ENCODE measurements at regions not wholly inside any gene's neighbourhood (a gene's known extent, or its start where the extent isn't known, plus 50 kb on each side); places are given as distances from the start of the nearest gene placed in this dataset.

GRCh38 chr20:12358006-12358654 is 440.4 kb downstream of the BTBD3 start:
- TF ChIP-seq CTCF (conservative IDR thresholded peaks at IDR 0.05; ENCODE audit: low read depth, low read length) = peak; percentile 38; the same call in 1 of the 2 replicates
- Histone ChIP-seq H3K9ac (no peak overlapping the region), H3K27ac (no peak overlapping the region), H3K4me3 (IDR thresholded peaks at IDR 0.05; ENCODE audit: insufficient read depth, low read depth, low read length) (no peak overlapping the region), H3K4me2 (no peak overlapping the region), H4K20me1 (ENCODE audit: insufficient read depth) (no peaks in the 10 kb centered on the region), H3K79me2 (ENCODE audit: insufficient read depth, low read depth) (no peaks in the 10 kb centered on the region), H2AFZ (ENCODE audit: low read depth) (no peak overlapping the region), H3K27me3 (ENCODE audit: insufficient read depth, low read depth) (no peaks in the 10 kb centered on the region), H3K36me3 (ENCODE audit: insufficient read depth) (no peaks in the 10 kb centered on the region), H3K4me1 (ENCODE audit: low read depth, poor library complexity, severe bottlenecking) (peaks cover 5% of the 10 kb centered on the region)

DNA sequence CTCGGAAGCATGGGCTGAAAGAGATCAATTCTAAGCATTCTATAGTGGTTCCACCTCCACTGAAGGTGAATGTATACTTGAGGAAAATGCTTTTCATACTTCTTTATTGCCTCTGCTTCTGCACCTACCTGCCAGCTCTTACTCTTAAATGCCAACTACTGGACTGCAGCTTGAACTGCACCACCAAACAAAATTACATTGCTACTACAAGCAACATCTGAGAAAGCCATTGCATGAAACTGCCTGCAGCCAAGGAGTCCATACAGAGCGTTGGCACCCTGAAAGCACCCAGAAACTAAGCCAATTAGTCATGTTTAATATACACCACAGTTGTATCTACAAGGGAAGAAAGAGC is 440.9 kb downstream of the BTBD3 start:
- Histone ChIP-seq H3K27me3 (ENCODE audit: insufficient read depth, low read depth) (no peaks in the 10 kb centered on the region), H3K36me3 (ENCODE audit: insufficient read depth) (no peaks in the 10 kb centered on the region), H3K27ac (no peak overlapping the region), H2AFZ (ENCODE audit: low read depth) (no peak overlapping the region), H3K4me3 (IDR thresholded peaks at IDR 0.05; ENCODE audit: insufficient read depth, low read depth, low read length) (no peak overlapping the region), H4K20me1 (ENCODE audit: insufficient read depth) (no peaks in the 10 kb centered on the region), H3K4me1 (ENCODE audit: low read depth, poor library complexity, severe bottlenecking) (peaks cover 5% of the 10 kb centered on the region), H3K4me2 (no peak overlapping the region), H3K9ac (no peak overlapping the region), H3K79me2 (ENCODE audit: insufficient read depth, low read depth) (no peaks in the 10 kb centered on the region)
- 0 out of 2 replicates have a peak, but pooled peaks have one; percentile 5 for TF ChIP-seq CTCF (conservative IDR thresholded peaks at IDR 0.05; ENCODE audit: low read depth, low read length)

GRCh38 chr20:12371990-12372389 is 454.3 kb downstream of the BTBD3 start:
- Histone ChIP-seq H3K36me3 (ENCODE audit: insufficient read depth) (no peaks in the 10 kb centered on the region), H3K9ac (no peak overlapping the region), H4K20me1 (ENCODE audit: insufficient read depth) (no peaks in the 10 kb centered on the region), H3K4me1 (ENCODE audit: low read depth, poor library complexity, severe bottlenecking) (no peaks in the 10 kb centered on the region), H3K79me2 (ENCODE audit: insufficient read depth, low read depth) (no peaks in the 10 kb centered on the region), H3K27me3 (ENCODE audit: insufficient read depth, low read depth) (no peaks in the 10 kb centered on the region), H3K27ac (no peak overlapping the region), H3K4me2 (no peak overlapping the region), H2AFZ (ENCODE audit: low read depth) (no peak overlapping the region), H3K4me3 (IDR thresholded peaks at IDR 0.05; ENCODE audit: insufficient read depth, low read depth, low read length) (no peak overlapping the region)
- TF ChIP-seq CTCF (conservative IDR thresholded peaks at IDR 0.05; ENCODE audit: low read depth, low read length) = no peak

DNA sequence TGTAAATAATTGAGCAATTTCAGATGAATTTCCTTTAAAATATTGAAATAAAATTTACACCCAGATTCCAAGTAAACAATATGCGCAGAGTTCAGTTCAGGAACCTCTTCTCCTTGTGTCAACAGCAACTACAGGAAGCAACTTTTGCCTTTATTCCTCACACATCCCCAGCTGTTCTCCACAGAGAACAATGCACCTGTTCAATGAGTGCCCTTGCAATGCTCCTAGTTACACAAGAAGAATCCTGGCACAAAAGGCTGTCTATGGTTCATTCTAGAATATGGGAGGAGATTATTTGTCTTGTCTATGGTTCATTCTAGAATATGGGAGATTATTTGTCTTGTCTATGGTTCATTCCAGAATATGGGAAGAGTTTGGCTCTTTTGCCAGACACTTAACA is 454.9 kb downstream of the BTBD3 start:
- no peak overlapping the region for H3K4me2 ChIP-seq
- H3K79me2 ChIP-seq (ENCODE audit: insufficient read depth, low read depth) = no peaks in the 10 kb centered on the region
- no peak overlapping the region for H2AFZ ChIP-seq (ENCODE audit: low read depth)
- H3K36me3 ChIP-seq (ENCODE audit: insufficient read depth) = no peaks in the 10 kb centered on the region
- no peak overlapping the region for H3K9ac ChIP-seq
- H3K27ac ChIP-seq = no peak overlapping the region
- no peaks in the 10 kb centered on the region for H4K20me1 ChIP-seq (ENCODE audit: insufficient read depth)
- TF ChIP-seq CTCF (conservative IDR thresholded peaks at IDR 0.05; ENCODE audit: low read depth, low read length) = no peak
- H3K4me1 ChIP-seq (ENCODE audit: low read depth, poor library complexity, severe bottlenecking) = no peaks in the 10 kb centered on the region
- H3K27me3 ChIP-seq (ENCODE audit: insufficient read depth, low read depth) = no peaks in the 10 kb centered on the region
- H3K4me3 ChIP-seq (IDR thresholded peaks at IDR 0.05; ENCODE audit: insufficient read depth, low read depth, low read length) = no peak overlapping the region

All from KMS-11 (cell line).